Stimulated activated CD4-positive, alpha-beta T cell treated with anti-CD3 and anti-CD28 coated beads, TNF-alpha, amount 100 ng/mL, for 24 hours (primary cell): ENCODE measurements at regions not wholly inside any gene's neighbourhood (a gene's known extent, or its start where the extent isn't known, plus 50 kb on each side); places are given as distances from the start of the nearest gene placed in this dataset.

Source experiments
- DNase-seq, 3 experiments: peaks; one replicate each; pipeline ENCODE4 v3.0.0-alpha.2; 2020; ENCODE audit warnings: low read depth in 3 of 3

DNA sequence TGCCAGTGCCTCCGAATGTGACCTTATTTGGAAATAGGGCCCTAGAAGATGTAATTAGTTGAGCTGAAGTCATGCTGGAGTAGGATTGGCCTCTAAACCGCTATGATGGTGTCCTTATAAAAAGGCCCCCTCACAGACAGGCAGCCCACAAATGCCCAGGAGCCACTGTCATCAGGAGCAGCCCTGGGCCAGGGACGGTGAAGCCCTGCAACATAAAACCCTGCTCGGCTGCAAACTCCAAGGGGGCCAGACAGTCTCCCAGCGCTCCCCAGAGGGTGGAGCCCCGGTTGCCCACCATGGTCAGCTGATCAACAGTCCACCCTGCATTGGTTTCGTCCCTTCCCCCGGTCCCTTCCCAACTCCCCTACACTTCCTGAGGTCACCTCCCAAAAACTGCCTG, 351.7 kb downstream of the FOXL1 start:
- no peak for DNase-seq

- DNase-seq: no peak
Measured at GRCh38 chr16:86930663-86931373, 352.5 kb downstream of the FOXL1 start.

DNA sequence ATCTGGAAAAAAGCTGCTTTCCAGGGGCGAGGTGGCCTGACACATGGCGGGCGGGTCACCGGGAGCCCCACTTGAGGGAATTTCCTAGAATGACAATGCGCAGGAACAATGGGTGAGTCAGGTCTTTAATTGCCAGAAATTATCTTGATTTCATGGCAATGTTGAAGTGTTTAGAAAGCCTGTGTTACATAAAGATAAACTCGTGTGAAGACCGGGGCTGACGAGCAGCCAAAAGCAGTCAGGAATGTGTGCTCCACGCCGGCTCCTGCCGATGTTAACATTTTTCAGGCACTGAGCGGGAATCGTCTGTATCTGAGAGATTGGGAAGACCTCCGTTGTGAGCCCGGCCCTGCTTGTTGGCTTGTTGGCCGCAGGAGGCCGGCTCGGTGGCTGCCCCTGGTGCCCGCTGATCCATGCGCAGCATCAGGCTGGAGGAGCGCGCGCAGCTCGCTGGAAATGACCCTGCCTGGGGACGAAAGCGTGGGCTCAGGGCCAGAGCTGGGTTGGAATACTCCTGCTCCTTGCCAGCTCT, 353.1 kb downstream of the FOXL1 start:
- DNase-seq: no peak

GRCh38 chr16:86932130-86932982, 354.0 kb downstream of the FOXL1 start:
- DNase-seq: no peak

GRCh38 chr16:86934581-86935375, 356.4 kb downstream of the FOXL1 start:
- DNase-seq: no peak

DNA sequence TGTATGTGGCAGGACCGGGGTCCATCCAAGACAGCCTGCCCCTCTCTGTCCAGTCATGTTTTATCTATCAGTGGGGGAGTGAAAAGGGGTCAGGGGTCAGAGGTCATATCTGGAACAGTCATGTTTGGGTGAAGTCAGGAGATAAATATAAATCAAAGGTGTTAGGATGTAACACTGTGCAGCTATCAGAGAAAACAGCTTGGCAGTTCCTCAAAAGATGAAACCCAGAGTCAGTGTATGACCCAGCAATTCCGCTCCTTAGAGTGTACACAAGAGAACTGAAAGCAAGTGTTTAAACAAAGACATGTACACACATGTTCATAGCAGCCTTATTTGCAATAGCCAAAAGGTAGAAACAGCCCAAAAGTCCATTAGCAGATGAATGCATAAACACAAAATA, 361.3 kb downstream of the FOXL1 start:
- no peak for DNase-seq

- DNase-seq: no peak
Measured at GRCh38 chr16:86941731-86942130, 363.4 kb downstream of the FOXL1 start.

GRCh38 chr16:86942151-86943051, 364.1 kb downstream of the FOXL1 start:
- no peak for DNase-seq

GRCh38 chr16:86945166-86945900, 367.0 kb downstream of the FOXL1 start:
- no peak for DNase-seq

DNA sequence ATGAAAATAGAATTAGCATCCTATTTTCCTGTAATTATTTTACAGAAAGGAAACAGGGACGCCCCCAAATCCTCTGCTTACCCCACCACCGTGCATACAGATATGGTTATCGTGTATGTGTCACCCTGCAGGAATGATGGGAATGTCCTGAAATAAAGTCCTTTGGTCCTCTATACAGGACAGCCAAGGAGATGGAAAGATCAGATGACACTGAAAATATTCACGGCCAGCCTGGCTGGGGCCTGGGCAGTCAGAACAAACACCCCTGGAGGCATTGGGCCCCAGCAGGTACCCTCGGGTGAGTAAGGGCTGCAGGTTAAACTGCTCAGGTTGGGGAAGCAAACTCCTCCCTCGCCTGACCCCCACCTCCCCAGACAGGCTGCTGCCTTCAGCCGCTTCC, 368.0 kb downstream of the FOXL1 start:
- no peak for DNase-seq

GRCh38 chr16:86946981-86947380, 368.6 kb downstream of the FOXL1 start:
- no peak for DNase-seq

DNA sequence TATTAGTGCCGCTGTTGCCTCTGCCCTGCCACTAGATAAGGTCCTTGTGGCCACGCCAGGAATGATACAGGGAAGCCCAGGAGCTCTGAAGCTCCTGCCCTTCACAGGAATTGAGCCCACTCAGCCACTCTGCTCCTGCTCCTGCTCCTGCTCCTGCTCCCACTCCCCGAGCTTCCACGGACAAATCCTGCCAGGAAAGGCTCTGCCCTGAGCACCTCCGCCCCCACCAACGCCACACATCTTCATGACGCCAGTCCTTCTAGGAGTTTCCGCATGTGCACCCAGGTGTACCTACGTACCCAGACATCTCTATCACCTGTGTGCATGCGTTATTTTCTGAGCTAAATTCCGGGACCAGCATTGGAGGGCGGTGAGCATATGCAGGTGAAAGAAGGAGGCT, 369.1 kb downstream of the C16orf95 start:
- DNase-seq: no peak

DNA sequence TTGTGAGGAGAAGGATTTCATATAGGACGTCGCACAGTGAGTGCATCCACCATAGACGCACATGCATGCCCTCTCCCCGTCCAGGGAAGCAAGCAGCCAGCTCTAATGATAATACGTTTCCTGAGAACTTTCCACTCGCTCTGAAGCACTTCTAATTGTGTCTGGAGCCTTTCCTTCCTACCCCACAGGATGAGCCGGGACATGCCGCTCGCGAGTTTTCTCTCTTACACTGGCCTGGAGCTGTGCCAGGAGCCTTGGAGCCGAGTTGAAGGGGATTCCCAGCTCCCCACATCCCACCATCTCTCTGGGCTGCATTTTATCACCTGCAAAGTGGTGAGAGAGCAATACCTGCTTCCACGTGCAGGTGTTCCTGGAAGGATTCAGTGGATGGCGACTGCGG, 368.1 kb downstream of the C16orf95 start:
- no peak for DNase-seq

- DNase-seq: no peak
Measured at GRCh38 chr16:86949630-86950029, 367.6 kb downstream of the C16orf95 start.

- no peak for DNase-seq
Measured at GRCh38 chr16:86951041-86951822, 366.0 kb downstream of the C16orf95 start.

DNA sequence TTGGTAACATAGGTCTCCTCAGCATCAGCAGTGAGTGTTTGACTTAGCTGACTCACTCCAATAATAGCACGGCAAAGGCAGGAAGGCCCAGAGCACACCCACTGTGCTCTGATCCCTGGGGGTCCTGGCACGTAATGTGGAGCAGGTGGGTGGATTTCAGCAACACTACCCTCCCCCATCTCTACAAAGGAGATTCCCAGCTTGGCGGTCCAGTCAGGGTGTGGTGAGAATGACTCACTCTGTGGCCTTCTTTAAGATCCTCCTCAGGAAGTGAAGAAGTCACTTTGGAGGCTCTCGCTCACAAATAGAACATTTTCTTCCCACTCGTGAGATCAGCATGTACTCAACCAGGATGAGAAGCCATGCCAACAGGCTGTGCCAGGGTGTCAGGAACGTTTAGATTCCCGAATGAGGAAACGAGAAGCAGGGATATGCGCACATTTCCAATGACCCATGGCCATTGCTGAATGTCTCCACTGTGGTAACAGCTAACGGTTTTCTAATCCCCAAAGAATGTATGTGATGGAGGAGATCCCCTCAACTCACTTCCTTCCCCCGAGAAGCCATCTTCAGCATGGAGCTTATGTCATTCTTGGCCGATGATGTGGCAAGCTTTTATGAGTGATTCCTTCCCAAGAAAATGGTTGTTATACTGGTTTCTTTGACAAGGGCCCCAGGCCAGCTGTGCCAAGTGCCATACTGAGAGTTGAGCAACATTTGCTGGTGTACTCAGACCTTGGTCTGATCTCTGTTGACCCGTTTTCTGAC, 365.2 kb downstream of the C16orf95 start:
- no peak for DNase-seq

- DNase-seq: no peak
Measured at GRCh38 chr16:86952769-86953168, 364.4 kb downstream of the C16orf95 start.

GRCh38 chr16:86953631-86954391, 363.4 kb downstream of the C16orf95 start:
- DNase-seq: no peak
